ENCODE measurements at regions not wholly inside any gene's neighbourhood (a gene's known extent, or its start where the extent isn't known, plus 50 kb on each side); places are given as distances from the start of the nearest gene placed in this dataset.

- WGBS, 3 donors: 86 to 89% (median 88%) methylated on average over 14 of the region's 14 CpGs
- H3K9me3 ChIP-seq (ENCODE audit: control insufficient read depth in 2 of 2, insufficient read depth in 1 of 2, low read depth in 1 of 2, low read length in 1 of 2): no peaks in the 10 kb centered on the region
- H3K4me3 ChIP-seq (ENCODE audit: low read depth in 1 of 3, low read length in 3 of 3): no peak overlapping the region
- H3K27me3 ChIP-seq (ENCODE audit: control insufficient read depth in 3 of 3, insufficient read depth in 3 of 3, low read length in 3 of 3): no peaks in the 10 kb centered on the region
- no peaks in the 10 kb centered on the region for H3K36me3 ChIP-seq (ENCODE audit: control insufficient read depth in 3 of 3, insufficient read depth in 2 of 3, low read depth in 1 of 3, low read length in 3 of 3)
- no peaks in the 10 kb centered on the region for H3K4me1 ChIP-seq (ENCODE audit: control insufficient read depth in 3 of 3, insufficient read depth in 2 of 3, low read depth in 1 of 3, low read length in 2 of 3)
- no peak for DNase-seq
- FAIRE-seq: no peak
- H3K27ac ChIP-seq (ENCODE audit: low read depth in 1 of 3, low read length in 2 of 3): no peak overlapping the region
Measured at GRCh38 chr17:70771804-70772386, 602.6 kb downstream of the KCNJ2 start.

- Histone ChIP-seq H3K4me1 (ENCODE audit: control insufficient read depth in 3 of 3, insufficient read depth in 2 of 3, low read depth in 1 of 3, low read length in 2 of 3) (no peaks in the 10 kb centered on the region), H3K4me3 (ENCODE audit: low read depth in 1 of 3, low read length in 3 of 3) (no peak overlapping the region), H3K9me3 (ENCODE audit: control insufficient read depth in 2 of 2, insufficient read depth in 1 of 2, low read depth in 1 of 2, low read length in 1 of 2) (no peaks in the 10 kb centered on the region), H3K27ac (ENCODE audit: low read depth in 1 of 3, low read length in 2 of 3) (no peak overlapping the region), H3K36me3 (ENCODE audit: control insufficient read depth in 3 of 3, insufficient read depth in 2 of 3, low read depth in 1 of 3, low read length in 3 of 3) (no peaks in the 10 kb centered on the region), H3K27me3 (ENCODE audit: control insufficient read depth in 3 of 3, insufficient read depth in 3 of 3, low read length in 3 of 3) (no peaks in the 10 kb centered on the region)
- 78 to 89% (median 88%) methylated on average over 7 of the region's 7 CpGs for WGBS, 3 donors
- no peak for FAIRE-seq
- DNase-seq: no peak
Measured at GRCh38 chr17:70772761-70773160, 603.4 kb downstream of the KCNJ2 start.

- Histone ChIP-seq H3K4me1 (ENCODE audit: control insufficient read depth in 3 of 3, insufficient read depth in 2 of 3, low read depth in 1 of 3, low read length in 2 of 3) (no peaks in the 10 kb centered on the region), H3K36me3 (ENCODE audit: control insufficient read depth in 3 of 3, insufficient read depth in 2 of 3, low read depth in 1 of 3, low read length in 3 of 3) (no peaks in the 10 kb centered on the region), H3K27me3 (ENCODE audit: control insufficient read depth in 3 of 3, insufficient read depth in 3 of 3, low read length in 3 of 3) (no peaks in the 10 kb centered on the region), H3K4me3 (ENCODE audit: low read depth in 1 of 3, low read length in 3 of 3) (no peak overlapping the region), H3K27ac (ENCODE audit: low read depth in 1 of 3, low read length in 2 of 3) (no peak overlapping the region), H3K9me3 (ENCODE audit: control insufficient read depth in 2 of 2, insufficient read depth in 1 of 2, low read depth in 1 of 2, low read length in 1 of 2) (no peaks in the 10 kb centered on the region)
- no peak for DNase-seq
- no peak for FAIRE-seq
- WGBS, 3 donors: 91 to 97% (median 97%) methylated on average over 1 of the region's 1 CpG
Measured at GRCh38 chr17:70773258-70773657, 603.9 kb downstream of the KCNJ2 start.

- H3K27me3 ChIP-seq (ENCODE audit: control insufficient read depth in 3 of 3, insufficient read depth in 3 of 3, low read length in 3 of 3): no peaks in the 10 kb centered on the region
- DNase-seq (no peak), FAIRE-seq (no peak)
- H3K4me3 ChIP-seq (ENCODE audit: low read depth in 1 of 3, low read length in 3 of 3): no peak overlapping the region
- H3K4me1 ChIP-seq (ENCODE audit: control insufficient read depth in 3 of 3, insufficient read depth in 2 of 3, low read depth in 1 of 3, low read length in 2 of 3): no peaks in the 10 kb centered on the region
- H3K27ac ChIP-seq (ENCODE audit: low read depth in 1 of 3, low read length in 2 of 3): no peak overlapping the region
- H3K9me3 ChIP-seq (ENCODE audit: control insufficient read depth in 2 of 2, insufficient read depth in 1 of 2, low read depth in 1 of 2, low read length in 1 of 2): no peaks in the 10 kb centered on the region
- no peaks in the 10 kb centered on the region for H3K36me3 ChIP-seq (ENCODE audit: control insufficient read depth in 3 of 3, insufficient read depth in 2 of 3, low read depth in 1 of 3, low read length in 3 of 3)
Measured at GRCh38 chr17:70774339-70775117, 605.2 kb downstream of the KCNJ2 start.

GRCh38 chr17:70775679-70776078 is 606.3 kb downstream of the KCNJ2 start:
- Histone ChIP-seq H3K4me1 (ENCODE audit: control insufficient read depth in 3 of 3, insufficient read depth in 2 of 3, low read depth in 1 of 3, low read length in 2 of 3) (no peaks in the 10 kb centered on the region), H3K9me3 (ENCODE audit: control insufficient read depth in 2 of 2, insufficient read depth in 1 of 2, low read depth in 1 of 2, low read length in 1 of 2) (no peaks in the 10 kb centered on the region), H3K27ac (ENCODE audit: low read depth in 1 of 3, low read length in 2 of 3) (no peak overlapping the region), H3K27me3 (ENCODE audit: control insufficient read depth in 3 of 3, insufficient read depth in 3 of 3, low read length in 3 of 3) (no peaks in the 10 kb centered on the region), H3K4me3 (ENCODE audit: low read depth in 1 of 3, low read length in 3 of 3) (no peak overlapping the region), H3K36me3 (ENCODE audit: control insufficient read depth in 3 of 3, insufficient read depth in 2 of 3, low read depth in 1 of 3, low read length in 3 of 3) (no peaks in the 10 kb centered on the region)
- DNase-seq: no peak
- 48 to 70% (median 58%) methylated on average over 2 of the region's 2 CpGs for WGBS, 3 donors
- no peak for FAIRE-seq

- Histone ChIP-seq H3K36me3 (ENCODE audit: control insufficient read depth in 3 of 3, insufficient read depth in 2 of 3, low read depth in 1 of 3, low read length in 3 of 3) (no peaks in the 10 kb centered on the region), H3K27me3 (ENCODE audit: control insufficient read depth in 3 of 3, insufficient read depth in 3 of 3, low read length in 3 of 3) (no peaks in the 10 kb centered on the region), H3K4me3 (ENCODE audit: low read depth in 1 of 3, low read length in 3 of 3) (no peak overlapping the region), H3K9me3 (ENCODE audit: control insufficient read depth in 2 of 2, insufficient read depth in 1 of 2, low read depth in 1 of 2, low read length in 1 of 2) (no peaks in the 10 kb centered on the region), H3K27ac (ENCODE audit: low read depth in 1 of 3, low read length in 2 of 3) (no peak overlapping the region), H3K4me1 (ENCODE audit: control insufficient read depth in 3 of 3, insufficient read depth in 2 of 3, low read depth in 1 of 3, low read length in 2 of 3) (no peaks in the 10 kb centered on the region)
- 60 to 74% (median 72%) methylated on average over 3 of the region's 3 CpGs for WGBS, 3 donors
- FAIRE-seq: no peak
- DNase-seq: no peak
Measured at GRCh38 chr17:70776441-70776840, 607.1 kb downstream of the KCNJ2 start.

GRCh38 chr17:70780031-70780430 is 610.7 kb downstream of the KCNJ2 start:
- FAIRE-seq (no peak), DNase-seq (no peak)
- Histone ChIP-seq H3K27ac (ENCODE audit: low read depth in 1 of 3, low read length in 2 of 3) (no peak overlapping the region), H3K9me3 (ENCODE audit: control insufficient read depth in 2 of 2, insufficient read depth in 1 of 2, low read depth in 1 of 2, low read length in 1 of 2) (no peaks in the 10 kb centered on the region), H3K27me3 (ENCODE audit: control insufficient read depth in 3 of 3, insufficient read depth in 3 of 3, low read length in 3 of 3) (no peaks in the 10 kb centered on the region), H3K36me3 (ENCODE audit: control insufficient read depth in 3 of 3, insufficient read depth in 2 of 3, low read depth in 1 of 3, low read length in 3 of 3) (no peaks in the 10 kb centered on the region), H3K4me1 (ENCODE audit: control insufficient read depth in 3 of 3, insufficient read depth in 2 of 3, low read depth in 1 of 3, low read length in 2 of 3) (no peaks in the 10 kb centered on the region), H3K4me3 (ENCODE audit: low read depth in 1 of 3, low read length in 3 of 3) (no peak overlapping the region)
- 72 to 85% (median 78%) methylated on average over 2 of the region's 2 CpGs for WGBS, 3 donors

GRCh38 chr17:70786081-70786480 is 616.7 kb downstream of the KCNJ2 start:
- Histone ChIP-seq H3K9me3 (ENCODE audit: control insufficient read depth in 2 of 2, insufficient read depth in 1 of 2, low read depth in 1 of 2, low read length in 1 of 2) (no peaks in the 10 kb centered on the region), H3K27me3 (ENCODE audit: control insufficient read depth in 3 of 3, insufficient read depth in 3 of 3, low read length in 3 of 3) (no peaks in the 10 kb centered on the region), H3K27ac (ENCODE audit: low read depth in 1 of 3, low read length in 2 of 3) (no peak overlapping the region), H3K4me3 (ENCODE audit: low read depth in 1 of 3, low read length in 3 of 3) (no peak overlapping the region), H3K36me3 (ENCODE audit: control insufficient read depth in 3 of 3, insufficient read depth in 2 of 3, low read depth in 1 of 3, low read length in 3 of 3) (no peaks in the 10 kb centered on the region), H3K4me1 (ENCODE audit: control insufficient read depth in 3 of 3, insufficient read depth in 2 of 3, low read depth in 1 of 3, low read length in 2 of 3) (no peaks in the 10 kb centered on the region)
- WGBS, 3 donors: 64 to 81% (median 72%) methylated on average over 2 of the region's 2 CpGs
- DNase-seq (no peak), FAIRE-seq (no peak)
